GM12878 (cell line): ENCODE measurements at regions not wholly inside any gene's neighbourhood (a gene's known extent, or its start where the extent isn't known, plus 50 kb on each side); places are given as distances from the start of the nearest gene placed in this dataset.

Source experiments
- ATAC-seq: fragments of 200-7000 bp; cut with Tn5 transposase; 3 replicates; pipeline ENCODE4 v1.9.1; 2020; ENCODE audit warnings: mild to moderate bottlenecking, moderate library complexity
- BruUV-seq: library from RNA; stranded (reverse); fragments of 400-500 nt; replicated peaks from 2 replicates; lab custom pipeline; 2021; lab: Mats Ljungman, UMichigan
- CTCF ChIA-PET: fragments of 300-600 bp; sonication (Branson Sonifier 250); formaldehyde crosslinking; extraction: SDS; loops from one replicate; lab custom pipeline; 2021; ENCODE audit warnings: inconsistent platforms; lab: Yijun Ruan, JAX
- POLR2A ChIA-PET: fragments of 350-600 bp; formaldehyde crosslinking; extraction: SDS; loops from one replicate; lab custom pipeline; 2021; ENCODE audit warnings: inconsistent platforms; lab: Charles Lee
- RAD21 ChIA-PET: fragments of 300-600 bp; sonication (Branson Sonifier 250); formaldehyde crosslinking; loops from one replicate; lab custom pipeline; 2023; ENCODE audit warnings: antibody characterized with exemption; ENCODE audit not compliant: unreplicated experiment; lab: Charles Lee
- SMC1A ChIA-PET: fragments of 300-600 bp; sonication (Branson Sonifier 250); formaldehyde crosslinking; loops from one replicate; lab custom pipeline; 2023; ENCODE audit not compliant: unreplicated experiment, uncharacterized antibody; lab: Charles Lee
- DNase-seq: peaks from one replicate; pipeline ENCODE4 v3.0.0-alpha.2; 2011; ENCODE audit warnings: low read depth, low spot score
- FAIRE-seq: peaks from 3 replicates; lab custom pipeline; 2011; peaks lifted over from hg19 to GRCh38; lab: Jason Lieb, UNC
- H2AFZ ChIP-seq: 2 replicates; pipeline ENCODE4 v1.6.0; 2011; ENCODE audit warnings: low read depth, low read length, control low read depth; ENCODE audit not compliant: control insufficient read depth
- H3K27ac ChIP-seq: 2 replicates; pipeline ENCODE4 v1.5.1; 2011; ENCODE audit warnings: control low read depth; ENCODE audit not compliant: control insufficient read depth, insufficient read depth
- H3K27me3 ChIP-seq, 2 experiments: replicated peaks in 1 of 2; 2 replicates each; pipeline versions ENCODE4 v1.6.0 to v1.6.1; 2011; ENCODE audit warnings: low read length in 1 of 2; ENCODE audit not compliant: control insufficient read depth in 2 of 2, insufficient read depth in 2 of 2
- H3K36me3 ChIP-seq, 2 experiments: 2 replicates each; pipeline ENCODE4 v1.5.1; 2011; ENCODE audit warnings: low read length in 1 of 2; ENCODE audit not compliant: control insufficient read depth in 2 of 2, insufficient read depth in 2 of 2
- H3K4me1 ChIP-seq: 2 replicates; pipeline ENCODE4 v1.6.1; 2011; ENCODE audit warnings: mild to moderate bottlenecking, low read length, moderate library complexity, mixed read lengths; ENCODE audit not compliant: control insufficient read depth, insufficient read depth
- H3K4me2 ChIP-seq: 2 replicates; pipeline ENCODE4 v1.6.0; 2011; ENCODE audit warnings: control low read depth; ENCODE audit not compliant: control insufficient read depth, insufficient read depth
- H3K4me3 ChIP-seq: fragments of 200-600 bp; sonication (generic); 2 replicates; pipeline ENCODE4 v1.5.1; 2016
- H3K79me2 ChIP-seq: 2 replicates; pipeline ENCODE4 v1.6.0; 2011; ENCODE audit warnings: low read length; ENCODE audit not compliant: control insufficient read depth, insufficient read depth
- H3K9ac ChIP-seq: 2 replicates; pipeline ENCODE4 v1.8.0; 2011; ENCODE audit warnings: low read length, control low read depth, mixed read lengths; ENCODE audit not compliant: control insufficient read depth, insufficient read depth
- H3K9me3 ChIP-seq: replicated peaks from 3 replicates; pipeline ENCODE4 v1.5.1; 2011; ENCODE audit warnings: mild to moderate bottlenecking, low read length; ENCODE audit not compliant: control insufficient read depth, insufficient read depth
- H4K20me1 ChIP-seq: 2 replicates; pipeline ENCODE4 v1.6.0; 2011; ENCODE audit not compliant: control insufficient read depth, insufficient read depth
- CHD1 ChIP-seq: IDR thresholded peaks from 2 replicates; pipeline ENCODE4 v1.6.1; 2012; ENCODE audit warnings: low read depth, low read length, improper control_type of control experiment
- E2F4 ChIP-seq: IDR thresholded peaks from 2 replicates; pipeline ENCODE4 v1.6.1; 2012; ENCODE audit warnings: low read depth, low read length, improper control_type of control experiment
- E4F1 ChIP-seq: fragments of 450-650 bp; IDR thresholded peaks from 2 replicates; pipeline ENCODE4 v1.6.1; 2018; ENCODE audit warnings: borderline replicate concordance, mild to moderate bottlenecking; ENCODE audit not compliant: partially characterized antibody
- FOXM1 ChIP-seq: IDR thresholded peaks from 2 replicates; pipeline ENCODE4 v1.6.1; 2012; ENCODE audit warnings: low read depth, mild to moderate bottlenecking, inconsistent platforms, low read length, moderate library complexity
- NRF1 ChIP-seq: conservative IDR thresholded peaks from 2 replicates; pipeline ENCODE4 v1.6.1; 2011; ENCODE audit warnings: mild to moderate bottlenecking, low read depth, low read length, improper control_type of control experiment
- RBBP5 ChIP-seq: fragments of 200-600 bp; sonication (generic); conservative IDR thresholded peaks from 2 replicates; pipeline ENCODE4 v1.6.1; 2016
- RELA ChIP-seq: fragments of 450-650 bp; IDR thresholded peaks from 2 replicates; pipeline ENCODE4 v1.8.0; 2014; ENCODE audit warnings: borderline replicate concordance; ENCODE audit not compliant: partially characterized antibody
- RELB ChIP-seq: fragments of 450-650 bp; IDR thresholded peaks from 2 replicates; pipeline ENCODE4 v1.6.1; 2017; ENCODE audit warnings: low read depth, mild to moderate bottlenecking, moderate library complexity
- SMC3 ChIP-seq: IDR thresholded peaks from 2 replicates; pipeline ENCODE4 v1.6.1; 2011; ENCODE audit warnings: low read length, improper control_type of control experiment, borderline replicate concordance
- ZBTB40 ChIP-seq: fragments of 450-650 bp; IDR thresholded peaks from 2 replicates; pipeline ENCODE4 v1.6.1; 2016; ENCODE audit warnings: mild to moderate bottlenecking, moderate library complexity, borderline replicate concordance
- ZNF687 ChIP-seq: fragments of 450-650 bp; IDR thresholded peaks from 2 replicates; pipeline ENCODE4 v1.6.1; 2017; ENCODE audit warnings: mild to moderate bottlenecking, moderate library complexity
- in situ Hi-C: fragments of 300-500 bp; cut with MboI; formaldehyde crosslinking; loops from 9 replicates; pipeline ENCODE4 v1.14.3; 2018; ENCODE audit warnings: mixed read lengths
- intact Hi-C: fragments of 100-400 bp; cut with micrococcal nuclease; formaldehyde crosslinking; loops from one replicate; pipeline ENCODE4 v1.14.2; 2022; ENCODE audit not compliant: unreplicated experiment

- POLR2A ChIA-PET: no interaction called here
- Histone ChIP-seq H3K4me1 (no peaks in the 10 kb centered on the region), H3K27ac (no peak overlapping the region), H3K36me3 (no peaks in the 10 kb centered on the region), H3K9ac (no peak overlapping the region), H3K27me3 (no peaks in the 10 kb centered on the region), H3K4me3 (no peak overlapping the region), H4K20me1 (no peaks in the 10 kb centered on the region), H3K79me2 (no peaks in the 10 kb centered on the region), H3K4me2 (no peak overlapping the region), H2AFZ (no peak overlapping the region), H3K9me3 (no peaks in the 10 kb centered on the region)
- in situ Hi-C loops (no loop called here), intact Hi-C loops (no loop called here)
- no peak for FAIRE-seq
- DNase-seq: no peak
- RAD21 ChIA-PET: interaction anchor here (1.3 kb wide), 1 partner anchor 10 kb away, joined by 4 read pairs; no protein-coding TSS in a partner anchor
- CTCF ChIA-PET: interaction anchor here (1.2 kb wide), 1 partner anchor 15 kb away, joined by 7 read pairs; no protein-coding TSS in a partner anchor
- SMC1A ChIA-PET: interaction anchor here (0.7 to 1.0 kb wide), 2 partner anchors 8 to 14 kb away, joined by 3 to 5 read pairs; no protein-coding TSS in a partner anchor
- no TSS peak for BruUV-seq
- no peak for ATAC-seq
- no peak for TF ChIP-seq SMC3
- no peak for TF ChIP-seq CHD1
- no peak for TF ChIP-seq NRF1
- TF ChIP-seq RELA: no peak
- TF ChIP-seq RELB: no peak
- TF ChIP-seq FOXM1: no peak
- TF ChIP-seq E2F4: no peak
- TF ChIP-seq ZBTB40: no peak
- no peak for TF ChIP-seq ZNF687
- no peak for TF ChIP-seq E4F1
- no peak for TF ChIP-seq RBBP5
Measured at GRCh38 chr6:12622566-12622965, 94.0 kb upstream of the PHACTR1 start.
